Fibroblast of lung (primary cell): ENCODE measurements at regions not wholly inside any gene's neighbourhood (a gene's known extent, or its start where the extent isn't known, plus 50 kb on each side); places are given as distances from the start of the nearest gene placed in this dataset.
"Not testable (repeated sequence)": the region's sequence is repeated elsewhere in the genome, so short reads cannot be mapped to it uniquely, and the experiment has no call there.

Experiments
- DNase-seq, 2 donors: peaks; one replicate each; pipeline versions ENCODE4 v3.0.0 to v3.0.0-alpha.2; 2010; ENCODE audit warnings: low read depth in 2 of 2
- H2AFZ ChIP-seq: 2 replicates; pipeline ENCODE4 v1.5.1; 2012; ENCODE audit warnings: low read length, control low read depth, inconsistent platforms
- H3K27ac ChIP-seq: 2 replicates; pipeline ENCODE4 v1.5.1; 2011; ENCODE audit warnings: low read length, control low read depth; ENCODE audit not compliant: insufficient read depth
- H3K27me3 ChIP-seq: 2 replicates; pipeline ENCODE4 v1.5.1; 2011; ENCODE audit warnings: mild to moderate bottlenecking, low read length; ENCODE audit not compliant: control insufficient read depth, insufficient read depth
- H3K36me3 ChIP-seq: 2 replicates; pipeline ENCODE4 v1.5.1; 2011; ENCODE audit warnings: low read length; ENCODE audit not compliant: control insufficient read depth, insufficient read depth
- H3K4me1 ChIP-seq: 2 replicates; pipeline ENCODE4 v1.5.1; 2011; ENCODE audit warnings: low read length; ENCODE audit not compliant: control insufficient read depth, insufficient read depth; ENCODE audit errors: extremely low read depth
- H3K4me2 ChIP-seq: 2 replicates; pipeline ENCODE4 v1.5.1; 2011; ENCODE audit warnings: low read length, control low read depth; ENCODE audit not compliant: insufficient read depth; ENCODE audit errors: extremely low read depth
- H3K4me3 ChIP-seq, 4 experiments: fragments of 200-600 bp in 1 of 4; sonication (generic) in 1 of 4; replicated peaks in 1 of 4; 2 replicates each; pipeline ENCODE4 v1.5.1; 2011 to 2016; ENCODE audit warnings: low read length in 4 of 4, low read depth in 3 of 4, mild to moderate bottlenecking in 3 of 4, control low read depth in 2 of 4, inconsistent platforms in 1 of 4, mixed read lengths in 1 of 4; ENCODE audit not compliant: insufficient read depth in 1 of 4; ENCODE audit errors: control extremely low read depth in 1 of 4
- H3K79me2 ChIP-seq: 2 replicates; pipeline ENCODE4 v1.5.1; 2012; ENCODE audit warnings: mild to moderate bottlenecking, low read length, inconsistent platforms; ENCODE audit not compliant: control insufficient read depth, insufficient read depth
- H3K9ac ChIP-seq: 2 replicates; pipeline ENCODE4 v1.5.1; 2011; ENCODE audit warnings: mild to moderate bottlenecking, low read length, control low read depth; ENCODE audit not compliant: insufficient read depth
- H3K9me3 ChIP-seq: 2 replicates; pipeline ENCODE4 v1.5.1; 2012; ENCODE audit warnings: low read depth, low read length; ENCODE audit not compliant: control insufficient read depth, insufficient read depth
- H4K20me1 ChIP-seq: 2 replicates; pipeline ENCODE4 v1.5.1; 2011; ENCODE audit warnings: low read length; ENCODE audit not compliant: control insufficient read depth, insufficient read depth; ENCODE audit errors: extremely low read depth
- CTCF ChIP-seq, 2 donors: IDR thresholded peaks in 1 of 2; conservative IDR thresholded peaks in 1 of 2; 1 replicate in 1 of 2; 2 replicates in 1 of 2; pipeline ENCODE4 v1.5.1; 2011 to 2012; ENCODE audit warnings: low read length in 2 of 2, control low read depth in 1 of 2, inconsistent platforms in 1 of 2, low read depth in 1 of 2, mild to moderate bottlenecking in 1 of 2
- EZH2 ChIP-seq: IDR thresholded peaks from 2 replicates; pipeline ENCODE4 v1.5.1; 2012; ENCODE audit warnings: low read length, control low read depth, mild to moderate bottlenecking; ENCODE audit errors: missing control alignments

GRCh38 chr17:22310717-22311686, 618.7 kb downstream of the KCNJ18 start:
- no peaks in the 10 kb centered on the region for H3K79me2 ChIP-seq
- H3K27me3 ChIP-seq, result no peaks in the 10 kb centered on the region
- H3K9ac ChIP-seq, result no peak overlapping the region
- no peak overlapping the region for H3K27ac ChIP-seq
- DNase-seq, result no peak
- no peak overlapping the region for H3K4me2 ChIP-seq
- H3K4me3 ChIP-seq, result no peak overlapping the region
- no peaks in the 10 kb centered on the region for H3K9me3 ChIP-seq
- H3K36me3 ChIP-seq, result no peaks in the 10 kb centered on the region
- no peaks in the 10 kb centered on the region for H3K4me1 ChIP-seq
- H4K20me1 ChIP-seq, result no peaks in the 10 kb centered on the region
- no peak overlapping the region for H2AFZ ChIP-seq
- TF ChIP-seq EZH2, result no peak
- TF ChIP-seq CTCF (conservative IDR thresholded peaks at IDR 0.05 in 1 of 2, IDR thresholded peaks at IDR 0.05 in 1 of 2; ENCODE audit: low read depth in 1 of 2, low read length in 2 of 2), result no peak

- H3K9ac ChIP-seq, H3K36me3 ChIP-seq, H3K27ac ChIP-seq, H2AFZ ChIP-seq, H3K4me3 ChIP-seq, H3K4me2 ChIP-seq, H4K20me1 ChIP-seq, H3K4me1 ChIP-seq, DNase-seq, H3K27me3 ChIP-seq, H3K79me2 ChIP-seq, H3K9me3 ChIP-seq: not testable (repeated sequence)
These were observed 628.7 kb downstream of the KCNJ18 start for GRCh38 chr17:22321001-22321400.

- H3K4me2 ChIP-seq, H3K4me1 ChIP-seq, H3K9ac ChIP-seq, H3K9me3 ChIP-seq, H3K36me3 ChIP-seq, DNase-seq, H3K79me2 ChIP-seq, H2AFZ ChIP-seq, H4K20me1 ChIP-seq, H3K4me3 ChIP-seq, H3K27ac ChIP-seq, H3K27me3 ChIP-seq: not testable (repeated sequence)
These were observed 630.7 kb downstream of the KCNJ18 start for GRCh38 chr17:22322893-22323550.

GRCh38 chr17:22337467-22337866, 645.1 kb downstream of the KCNJ18 start:
- DNase-seq, result no peak
- no peaks in the 10 kb centered on the region for H3K79me2 ChIP-seq
- H3K27ac ChIP-seq, result no peak overlapping the region
- no peaks in the 10 kb centered on the region for H3K9me3 ChIP-seq
- TF ChIP-seq CTCF (conservative IDR thresholded peaks at IDR 0.05 in 1 of 2, IDR thresholded peaks at IDR 0.05 in 1 of 2; ENCODE audit: low read depth in 1 of 2, low read length in 2 of 2), result no peak
- no peak for TF ChIP-seq EZH2
- H3K4me3 ChIP-seq, result no peak overlapping the region
- H3K9ac ChIP-seq, result no peak overlapping the region
- H3K4me2 ChIP-seq, result no peak overlapping the region
- H4K20me1 ChIP-seq, result no peaks in the 10 kb centered on the region
- H3K27me3 ChIP-seq, result no peaks in the 10 kb centered on the region
- H3K36me3 ChIP-seq, result no peaks in the 10 kb centered on the region
- H2AFZ ChIP-seq, result no peak overlapping the region
- no peaks in the 10 kb centered on the region for H3K4me1 ChIP-seq

- H3K27me3 ChIP-seq, H3K4me2 ChIP-seq, DNase-seq, H3K4me1 ChIP-seq, H3K27ac ChIP-seq, H3K4me3 ChIP-seq, H3K36me3 ChIP-seq, H3K9me3 ChIP-seq, H3K9ac ChIP-seq, H3K79me2 ChIP-seq, H2AFZ ChIP-seq, H4K20me1 ChIP-seq: not testable (repeated sequence)
These were observed 664.3 kb downstream of the KCNJ18 start for GRCh38 chr17:22356603-22357002.
